IPS-20b (cell line): ENCODE measurements at regions not wholly inside any gene's neighbourhood (a gene's known extent, or its start where the extent isn't known, plus 50 kb on each side); places are given as distances from the start of the nearest gene placed in this dataset.

ENCODE experiments used
- H3K27ac ChIP-seq: one replicate; pipeline ENCODE4 v1.5.1; 2013; ENCODE audit warnings: low read length
- H3K27me3 ChIP-seq: 2 replicates; pipeline ENCODE4 v1.6.1; 2013; ENCODE audit warnings: mild to moderate bottlenecking, low read length, inconsistent platforms; ENCODE audit not compliant: insufficient read depth
- H3K36me3 ChIP-seq: 2 replicates; pipeline ENCODE4 v1.6.1; 2013; ENCODE audit warnings: low read depth, mild to moderate bottlenecking, inconsistent platforms, low read length, moderate library complexity; ENCODE audit not compliant: insufficient read depth
- H3K4me1 ChIP-seq: 2 replicates; pipeline ENCODE4 v1.6.1; 2013; ENCODE audit warnings: mild to moderate bottlenecking, control low read depth, inconsistent platforms, low read length, moderate library complexity; ENCODE audit not compliant: insufficient read depth
- H3K4me3 ChIP-seq: 2 replicates; pipeline ENCODE4 v1.5.1; 2013; ENCODE audit warnings: mild to moderate bottlenecking, low read length, inconsistent platforms
- H3K9ac ChIP-seq: 2 replicates; pipeline ENCODE4 v1.6.1; 2013; ENCODE audit warnings: low read depth, mild to moderate bottlenecking, inconsistent platforms, low read length, moderate library complexity
- H3K9me3 ChIP-seq: 2 replicates; pipeline ENCODE4 v1.6.1; 2013; ENCODE audit warnings: mild to moderate bottlenecking, low read depth, low read length, inconsistent platforms; ENCODE audit not compliant: insufficient read depth

DNA sequence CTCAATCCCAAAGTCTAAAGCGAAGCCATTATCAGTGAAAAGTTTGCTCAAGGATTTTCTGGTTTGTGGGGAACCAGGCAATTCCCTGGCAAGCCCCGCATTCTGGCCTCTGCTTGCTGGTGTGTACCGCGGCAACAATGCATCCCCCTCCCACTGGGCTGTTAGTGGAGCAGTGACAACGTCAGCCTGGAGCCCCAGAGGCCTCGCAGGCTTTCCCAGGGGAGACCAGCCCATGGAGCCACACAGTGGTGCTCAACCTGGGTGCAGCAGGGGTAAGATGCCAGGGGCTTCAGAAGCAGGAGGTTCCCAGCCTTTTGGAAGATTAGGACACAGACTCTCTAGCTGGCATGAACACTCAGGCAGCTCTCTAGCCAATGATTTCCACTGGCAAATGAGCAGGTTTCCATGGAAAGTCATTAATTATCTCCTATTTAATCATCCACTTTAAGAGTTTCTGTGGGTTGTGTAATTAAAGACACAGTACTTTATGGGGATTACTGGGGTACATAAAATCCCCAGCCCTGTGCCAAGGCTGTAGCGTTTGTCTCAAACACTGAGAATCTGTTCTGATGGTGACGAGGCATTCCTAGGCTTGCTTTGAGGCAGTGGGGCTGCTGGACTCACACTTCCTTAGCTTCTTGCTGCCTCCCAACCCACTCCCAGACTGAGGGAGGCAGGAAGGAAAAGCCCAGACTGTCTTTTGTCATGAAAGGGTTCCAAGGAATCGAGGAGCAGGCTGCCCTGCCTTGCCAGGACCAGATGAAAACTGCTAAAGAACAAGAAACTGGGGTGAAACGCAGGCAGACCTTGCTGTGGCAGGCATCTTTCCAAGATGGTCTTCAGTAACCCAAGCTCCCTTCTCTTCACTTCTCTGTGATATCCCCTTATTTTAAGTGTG lies 411.9 kb upstream of the SHH start:
- H3K9me3 ChIP-seq = peaks cover 13% of the 10 kb centered on the region
- no peak overlapping the region for H3K27ac ChIP-seq
- no peaks in the 10 kb centered on the region for H3K27me3 ChIP-seq
- H3K4me1 ChIP-seq = no peaks in the 10 kb centered on the region
- no peak overlapping the region for H3K9ac ChIP-seq
- H3K36me3 ChIP-seq = no peaks in the 10 kb centered on the region
- H3K4me3 ChIP-seq = no peak overlapping the region

DNA sequence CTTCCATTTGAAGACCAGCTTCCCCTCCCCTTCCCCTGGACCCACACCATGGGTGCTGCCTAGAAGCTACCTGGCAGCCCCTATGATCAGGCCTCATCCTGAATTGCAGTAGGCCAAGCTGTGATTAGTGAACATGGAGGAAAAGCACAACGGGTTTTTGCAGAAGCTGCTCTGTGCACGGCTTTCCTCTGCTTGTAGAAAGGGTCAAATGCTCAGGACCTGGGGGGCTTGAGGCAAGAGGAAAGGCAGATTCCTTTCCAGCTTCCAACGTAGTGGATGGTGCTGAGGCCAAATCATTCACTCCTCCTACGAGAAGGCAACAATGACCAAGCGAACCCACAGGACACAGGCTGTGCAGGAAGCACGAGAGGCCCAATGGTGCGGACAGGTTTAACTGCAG lies 410.3 kb upstream of the SHH start:
- Histone ChIP-seq H3K4me1 (no peaks in the 10 kb centered on the region), H3K9me3 (peaks cover 4% of the 10 kb centered on the region; the same call in 1 of the 2 replicates), H3K9ac (no peak overlapping the region), H3K4me3 (no peak overlapping the region), H3K27me3 (no peaks in the 10 kb centered on the region), H3K27ac (no peak overlapping the region), H3K36me3 (no peaks in the 10 kb centered on the region)

DNA sequence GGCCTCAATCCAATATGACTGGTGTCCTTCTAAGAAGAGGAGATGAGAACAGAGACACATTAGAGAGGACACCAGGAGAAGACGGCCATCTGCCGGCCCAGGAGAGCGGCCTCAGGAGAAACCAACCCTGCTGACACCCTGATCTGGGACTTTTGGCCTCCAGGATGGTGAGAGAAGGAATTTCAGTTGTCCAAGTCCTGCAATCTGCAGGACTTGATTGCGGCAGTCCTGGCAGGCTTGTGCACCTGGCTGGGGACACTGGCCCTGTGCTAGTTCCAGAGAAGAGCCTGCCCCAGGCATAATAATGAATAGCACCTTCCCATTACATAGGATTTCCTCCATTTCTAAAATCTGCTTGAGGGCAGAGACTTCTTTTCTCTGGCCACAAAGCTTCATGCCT lies 409.9 kb upstream of the SHH start:
- Histone ChIP-seq H3K27me3 (no peaks in the 10 kb centered on the region), H3K4me1 (no peaks in the 10 kb centered on the region), H3K9ac (no peak overlapping the region), H3K4me3 (no peak overlapping the region), H3K36me3 (no peaks in the 10 kb centered on the region), H3K27ac (no peak overlapping the region), H3K9me3 (no peaks in the 10 kb centered on the region)

DNA sequence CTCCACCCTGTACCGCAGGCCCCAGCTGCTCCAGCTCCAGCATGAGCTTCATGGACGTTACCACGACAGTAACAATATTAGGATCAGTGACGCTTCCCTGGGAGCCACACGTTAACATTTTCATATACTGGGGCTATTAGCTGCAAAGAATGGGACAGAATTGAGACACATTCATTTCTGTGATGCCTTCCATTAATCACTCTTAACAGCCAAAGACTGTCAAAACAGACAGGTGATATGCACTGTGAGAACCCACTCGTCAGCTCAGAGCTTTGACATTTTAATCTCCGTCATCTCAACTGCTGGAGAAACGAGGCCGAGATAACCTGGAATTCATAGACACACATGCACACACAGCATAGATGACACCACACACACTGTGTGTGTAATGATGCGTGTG lies 408.4 kb upstream of the SHH start:
- Histone ChIP-seq H3K9ac (no peak overlapping the region), H3K4me3 (no peak overlapping the region), H3K27me3 (no peaks in the 10 kb centered on the region), H3K36me3 (no peaks in the 10 kb centered on the region), H3K9me3 (no peaks in the 10 kb centered on the region), H3K27ac (no peak overlapping the region), H3K4me1 (no peaks in the 10 kb centered on the region)

DNA sequence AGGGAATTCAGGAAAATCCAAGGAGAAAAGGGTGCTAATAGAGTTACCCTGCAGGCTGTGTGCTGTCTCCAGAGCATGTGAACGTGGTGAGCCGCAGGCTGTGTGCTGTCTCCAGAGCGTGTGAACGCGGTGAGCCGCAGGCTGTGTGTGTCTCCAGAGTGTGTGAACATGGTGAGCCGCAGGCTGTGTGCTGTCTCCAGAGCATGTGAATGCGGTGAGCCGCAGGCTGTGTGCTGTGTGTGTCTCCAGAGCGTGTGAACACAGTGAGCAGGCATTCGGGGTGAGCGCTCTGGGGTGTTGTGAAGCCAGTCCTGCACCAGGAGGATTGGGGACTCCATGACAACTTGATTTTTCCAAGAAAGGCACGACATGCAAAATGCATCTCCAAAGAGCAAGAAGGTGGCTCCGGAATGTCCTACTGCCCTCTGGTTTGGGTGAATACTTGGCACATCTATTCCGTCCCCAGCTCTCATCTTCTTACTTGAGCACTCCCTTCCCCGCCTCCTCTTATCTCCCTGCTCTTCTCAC lies 407.9 kb upstream of the SHH start:
- Histone ChIP-seq H3K9me3 (no peaks in the 10 kb centered on the region), H3K27ac (no peak overlapping the region), H3K4me3 (no peak overlapping the region), H3K9ac (no peak overlapping the region), H3K4me1 (no peaks in the 10 kb centered on the region), H3K36me3 (no peaks in the 10 kb centered on the region), H3K27me3 (no peaks in the 10 kb centered on the region)

DNA sequence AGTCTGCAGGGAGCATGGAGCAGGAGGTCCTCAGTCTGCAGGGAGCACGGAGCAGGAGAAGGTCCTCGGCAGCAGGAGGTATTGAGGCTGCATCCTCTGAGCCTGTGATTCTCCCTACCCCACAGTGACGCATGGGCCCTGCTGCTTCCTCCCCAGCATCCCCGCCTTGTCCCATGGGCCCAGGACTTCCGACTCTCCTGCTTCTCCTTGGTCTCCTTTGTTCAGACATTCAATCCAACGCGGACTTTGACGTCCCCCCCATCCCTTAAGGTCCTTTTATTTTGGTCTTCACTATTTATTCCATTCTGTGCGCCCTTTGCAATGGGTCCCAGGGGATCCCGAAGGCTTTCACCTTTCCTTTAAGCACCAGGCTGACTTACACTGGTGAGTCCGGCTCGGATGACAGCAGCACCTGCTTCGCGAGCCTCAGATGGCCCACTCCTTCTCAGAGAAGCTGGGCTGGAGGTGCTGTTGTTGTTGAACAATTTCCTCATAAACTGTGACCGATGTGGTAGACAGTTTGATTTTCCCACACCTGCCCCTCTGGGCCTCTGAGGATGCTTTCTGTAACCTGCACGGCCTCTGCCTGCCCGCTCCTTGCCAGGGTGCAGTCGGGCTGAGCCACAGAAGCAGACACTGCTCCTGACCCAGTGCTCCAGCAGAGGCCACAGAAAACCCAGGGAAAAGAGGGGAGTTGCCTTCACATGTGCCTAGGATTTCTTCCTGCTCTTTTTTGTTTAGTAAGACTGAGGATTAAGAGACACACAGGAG lies 407.2 kb upstream of the SHH start:
- no peaks in the 10 kb centered on the region for H3K36me3 ChIP-seq
- H3K4me1 ChIP-seq = no peaks in the 10 kb centered on the region
- no peak overlapping the region for H3K9ac ChIP-seq
- no peaks in the 10 kb centered on the region for H3K27me3 ChIP-seq
- H3K27ac ChIP-seq = no peak overlapping the region
- no peaks in the 10 kb centered on the region for H3K9me3 ChIP-seq
- no peak overlapping the region for H3K4me3 ChIP-seq

DNA sequence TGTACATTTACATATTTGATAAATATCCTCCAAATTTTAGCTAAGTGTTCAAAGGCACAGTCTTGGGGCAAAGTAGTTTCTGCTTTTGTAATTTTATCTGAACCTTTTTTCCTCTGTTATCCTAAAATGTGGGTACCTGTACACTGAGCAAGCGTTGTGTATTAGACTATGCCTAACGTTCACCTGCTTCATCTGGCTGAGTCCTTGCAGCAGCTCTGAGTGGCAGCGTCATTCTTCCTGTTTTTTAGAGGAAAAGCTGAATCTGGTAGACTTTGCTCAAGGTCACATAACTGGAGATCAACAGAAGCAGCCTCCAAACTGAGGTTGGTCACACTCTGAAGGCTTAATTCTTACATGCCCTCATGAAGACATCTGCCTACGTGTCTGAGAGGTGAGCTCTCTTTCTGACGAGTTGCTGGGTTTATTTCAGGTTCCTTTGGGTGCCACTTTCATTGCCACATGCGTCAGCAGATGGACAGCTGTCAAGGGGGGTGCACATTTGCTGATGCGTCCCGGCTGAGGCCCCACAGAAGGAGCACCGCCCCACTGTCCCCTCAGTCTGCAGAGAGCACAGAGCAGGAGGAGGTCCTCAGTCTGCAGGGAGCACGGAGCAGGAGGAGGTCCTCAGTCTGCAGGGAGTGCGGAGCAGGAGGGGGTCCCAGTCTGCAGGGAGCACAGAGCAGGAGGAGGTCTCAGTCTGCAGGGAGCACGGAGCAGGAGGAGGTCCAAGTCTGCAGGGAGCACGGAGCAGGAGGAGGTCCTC lies 406.5 kb upstream of the SHH start:
- Histone ChIP-seq H3K4me3 (no peak overlapping the region), H3K9me3 (no peaks in the 10 kb centered on the region), H3K27me3 (no peaks in the 10 kb centered on the region), H3K27ac (no peak overlapping the region), H3K36me3 (no peaks in the 10 kb centered on the region), H3K9ac (no peak overlapping the region), H3K4me1 (no peaks in the 10 kb centered on the region)

DNA sequence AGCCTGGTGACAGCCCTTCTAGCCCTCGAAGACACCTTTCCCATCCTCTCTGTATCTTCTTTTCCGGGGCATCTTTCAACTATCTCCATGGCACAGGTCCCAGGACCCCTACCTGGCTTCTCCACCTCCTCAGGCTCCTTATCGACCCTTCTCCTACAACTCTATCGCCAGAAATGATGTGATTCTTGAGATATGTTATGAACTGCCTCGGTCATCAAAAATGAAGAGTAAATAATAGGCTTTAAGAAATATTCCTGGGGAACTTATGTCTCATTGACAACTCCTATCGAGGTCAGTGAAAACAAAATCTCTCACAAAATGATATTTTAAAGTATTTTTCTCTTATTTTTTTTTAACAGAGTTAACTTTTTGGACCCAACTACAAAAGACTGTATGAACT lies 405.5 kb upstream of the SHH start:
- H3K9me3 ChIP-seq = no peaks in the 10 kb centered on the region
- no peak overlapping the region for H3K4me3 ChIP-seq
- H3K4me1 ChIP-seq = no peaks in the 10 kb centered on the region
- no peak overlapping the region for H3K27ac ChIP-seq
- no peaks in the 10 kb centered on the region for H3K36me3 ChIP-seq
- no peaks in the 10 kb centered on the region for H3K27me3 ChIP-seq
- H3K9ac ChIP-seq = no peak overlapping the region

DNA sequence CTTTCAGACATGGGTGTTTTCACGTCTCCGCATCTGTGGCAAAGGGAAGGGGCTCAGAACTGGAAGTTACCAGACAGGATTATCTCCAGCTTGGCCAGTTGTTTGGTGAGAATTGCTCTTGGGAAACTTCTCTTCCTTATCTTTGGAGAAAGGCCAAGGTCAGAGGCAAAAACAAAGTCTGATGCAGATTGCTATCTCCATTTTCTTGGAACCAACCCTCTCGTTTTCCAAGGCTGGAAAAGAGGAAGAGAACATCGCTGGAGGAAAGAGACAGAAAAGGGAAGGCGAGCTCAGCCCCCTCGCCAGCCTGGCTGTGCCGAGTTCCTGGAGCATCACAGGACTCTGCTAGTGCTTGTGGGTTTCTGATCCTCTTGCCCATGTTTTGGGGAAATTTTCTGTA lies 396.8 kb upstream of the SHH start:
- H3K9me3 ChIP-seq = no peaks in the 10 kb centered on the region
- H3K4me3 ChIP-seq = no peak overlapping the region
- H3K36me3 ChIP-seq = no peaks in the 10 kb centered on the region
- H3K27ac ChIP-seq = no peak overlapping the region
- no peak overlapping the region for H3K9ac ChIP-seq
- H3K27me3 ChIP-seq = no peaks in the 10 kb centered on the region
- H3K4me1 ChIP-seq = no peaks in the 10 kb centered on the region

DNA sequence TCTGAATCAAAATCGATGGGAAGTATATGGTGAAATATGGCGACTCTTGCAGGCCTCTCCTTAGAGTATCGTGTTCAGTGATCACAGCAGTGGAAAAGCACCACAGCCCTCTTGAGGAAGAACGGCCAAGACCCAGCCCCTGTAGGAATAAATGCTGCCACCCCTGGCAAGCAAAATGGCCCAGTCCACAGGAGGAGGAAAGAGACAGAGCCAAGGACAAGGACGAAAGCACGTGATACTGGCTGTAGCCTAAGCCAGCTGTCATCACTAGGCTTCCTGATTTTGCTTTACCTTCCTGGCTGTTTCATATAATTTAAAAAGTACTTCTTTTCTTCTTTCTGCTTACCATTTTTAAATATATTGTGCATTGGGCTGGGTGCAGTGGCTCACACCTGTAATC lies 395.0 kb upstream of the SHH start:
- Histone ChIP-seq H3K9ac (no peak overlapping the region), H3K9me3 (no peaks in the 10 kb centered on the region), H3K27me3 (no peaks in the 10 kb centered on the region), H3K4me1 (no peaks in the 10 kb centered on the region), H3K36me3 (no peaks in the 10 kb centered on the region), H3K4me3 (no peak overlapping the region), H3K27ac (no peak overlapping the region)

DNA sequence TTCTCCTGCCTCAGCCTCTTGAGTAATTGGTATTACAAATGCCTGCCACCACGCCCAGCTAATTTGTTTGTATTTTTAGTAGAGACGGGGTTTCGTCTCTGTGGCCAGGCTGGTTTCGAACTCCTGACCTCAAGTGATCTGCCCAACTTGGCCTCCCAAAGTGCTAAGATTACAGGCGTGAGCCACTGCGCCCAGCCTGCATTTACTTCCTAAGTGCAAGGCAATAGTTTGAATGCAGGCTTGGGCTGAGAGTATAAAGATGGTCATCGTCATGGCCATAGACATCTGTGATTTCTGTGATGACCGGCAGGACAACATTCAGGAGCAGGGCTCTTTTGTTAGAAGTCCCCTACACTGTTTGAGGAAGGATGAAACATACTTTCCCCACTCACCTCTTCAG lies 393.9 kb upstream of the SHH start:
- Histone ChIP-seq H3K9ac (no peak overlapping the region), H3K9me3 (no peaks in the 10 kb centered on the region), H3K4me1 (no peaks in the 10 kb centered on the region), H3K27me3 (no peaks in the 10 kb centered on the region), H3K27ac (no peak overlapping the region), H3K4me3 (no peak overlapping the region), H3K36me3 (no peaks in the 10 kb centered on the region)
